Ovary (tissue), 7 donors: ENCODE measurements at regions not wholly inside any gene's neighbourhood (a gene's known extent, or its start where the extent isn't known, plus 50 kb on each side); places are given as distances from the start of the nearest gene placed in this dataset.
"Not testable (repeated sequence)": the region's sequence is repeated elsewhere in the genome, so short reads cannot be mapped to it uniquely, and the experiment has no call there.

Experiments
- DNase-seq, 5 donors: peaks; one replicate each; pipeline ENCODE4 v3.0.0-alpha.2; 2019 to 2020
- H3K27ac ChIP-seq, 2 donors: fragments of 200-600 bp; one replicate each; pipeline versions ENCODE4 v1.5.1 to v1.8.0; 2019 to 2022
- H3K27me3 ChIP-seq: fragments of 200-600 bp; one replicate; pipeline ENCODE4 v1.8.0; 2022
- H3K36me3 ChIP-seq: fragments of 200-600 bp; sonication (generic); one replicate; pipeline ENCODE4 v1.5.1; 2019
- H3K4me1 ChIP-seq: one replicate; pipeline ENCODE4 v1.8.1; 2013; ENCODE audit warnings: mild to moderate bottlenecking, moderate library complexity; ENCODE audit not compliant: insufficient read depth
- H3K4me3 ChIP-seq: fragments of 200-600 bp; sonication (generic); one replicate; pipeline ENCODE4 v1.5.1; 2017
- H3K9me3 ChIP-seq, 2 donors: fragments of 200-600 bp in 1 of 2; sonication (generic) in 1 of 2; one replicate each; pipeline versions ENCODE4 v1.5.1 to v1.8.1; 2013 to 2019; ENCODE audit warnings: mild to moderate bottlenecking in 1 of 2, moderate library complexity in 1 of 2
- EP300 ChIP-seq: sonication (generic); formaldehyde crosslinking; IDR thresholded peaks from one replicate; pipeline ENCODE4 v1.6.1; 2017; ENCODE audit warnings: antibody characterized with exemption
- POLR2A ChIP-seq: fragments of 450-650 bp; IDR thresholded peaks from one replicate; pipeline ENCODE4 v1.6.1; 2017; ENCODE audit warnings: antibody characterized with exemption, mild to moderate bottlenecking, moderate library complexity
- WGBS, 3 donors: extraction: QIAGEN DNeasy Blood & Tissue Kit in 1 of 3; methylation state at CpG; one replicate each; pipeline versions ENCODE4 v1.1.5 to v1.1.7; 2013 to 2017; 5-methylcytosine and 5-hydroxymethylcytosine counted together
- intact Hi-C, 4 donors: fragments of 100-400 bp; cut with DNase I; formaldehyde crosslinking; loops; one replicate each; pipeline versions ENCODE4 v1.11.0 to v1.15.1; 2022 to 2023
- TF ChIP-seq, protein P1 (sequence below), 3 donors: fragments of 450-650 bp in 2 of 3; fragments of 200-600 bp in 1 of 3; IDR thresholded peaks; one replicate each; pipeline versions ENCODE4 v1.5.1 to v1.8.0; 2016 to 2022; ENCODE audit warnings: antibody characterized with exemption in 3 of 3, mild to moderate bottlenecking in 1 of 3
- donor health status: DM: no; HTN: no; CAD: no; lungs with moderate emphysema.
- donor health status: DM: no; HTN: no; CAD: no.
- donor health status: Bipolar disorder and iron deficiency.
- donor health status: DM: no; HTN: no; CAD: no.
- donor health status: DM: yes; HTN: yes; CAD: no.

DNA sequence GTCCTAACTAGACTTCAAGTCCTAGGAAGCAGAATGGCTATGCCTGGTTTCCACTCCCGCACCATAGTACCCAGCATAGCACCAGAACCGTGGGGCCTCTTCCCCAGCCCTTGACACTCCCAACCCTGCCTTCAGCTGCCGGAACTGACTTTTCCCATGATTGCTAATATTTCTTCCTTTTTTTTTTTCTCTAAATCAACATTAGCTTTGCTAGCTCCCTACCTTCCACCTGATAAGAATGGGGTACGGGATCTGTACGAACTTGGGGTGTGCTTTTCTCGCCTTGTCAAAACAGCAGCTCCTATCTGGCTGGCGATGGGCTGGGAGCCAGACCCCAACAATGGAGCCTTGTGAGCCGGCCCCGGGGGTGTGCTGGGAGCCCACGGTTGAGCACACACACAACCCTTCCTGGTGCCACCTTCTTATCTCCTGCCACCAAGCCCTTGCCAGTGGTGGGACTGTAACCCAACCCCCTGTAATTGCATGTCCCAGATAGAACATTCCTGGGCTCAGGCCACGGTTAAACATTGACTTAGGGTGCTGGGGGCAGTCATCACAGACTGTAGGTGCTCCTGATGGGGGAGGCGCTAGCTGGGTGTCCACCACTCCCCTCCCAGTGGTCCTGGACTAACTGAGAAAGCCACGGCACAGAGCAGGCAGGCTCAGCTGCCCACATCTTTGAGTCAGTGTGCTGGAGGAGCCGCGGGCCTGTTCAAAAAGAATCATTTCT is 213.0 kb upstream of the HAAO start:
- peak in 1 of 5 donors; percentile 15 for DNase-seq
- H3K9me3 ChIP-seq, result no peaks in the 10 kb centered on the region
- TF ChIP-seq, protein P1, sequence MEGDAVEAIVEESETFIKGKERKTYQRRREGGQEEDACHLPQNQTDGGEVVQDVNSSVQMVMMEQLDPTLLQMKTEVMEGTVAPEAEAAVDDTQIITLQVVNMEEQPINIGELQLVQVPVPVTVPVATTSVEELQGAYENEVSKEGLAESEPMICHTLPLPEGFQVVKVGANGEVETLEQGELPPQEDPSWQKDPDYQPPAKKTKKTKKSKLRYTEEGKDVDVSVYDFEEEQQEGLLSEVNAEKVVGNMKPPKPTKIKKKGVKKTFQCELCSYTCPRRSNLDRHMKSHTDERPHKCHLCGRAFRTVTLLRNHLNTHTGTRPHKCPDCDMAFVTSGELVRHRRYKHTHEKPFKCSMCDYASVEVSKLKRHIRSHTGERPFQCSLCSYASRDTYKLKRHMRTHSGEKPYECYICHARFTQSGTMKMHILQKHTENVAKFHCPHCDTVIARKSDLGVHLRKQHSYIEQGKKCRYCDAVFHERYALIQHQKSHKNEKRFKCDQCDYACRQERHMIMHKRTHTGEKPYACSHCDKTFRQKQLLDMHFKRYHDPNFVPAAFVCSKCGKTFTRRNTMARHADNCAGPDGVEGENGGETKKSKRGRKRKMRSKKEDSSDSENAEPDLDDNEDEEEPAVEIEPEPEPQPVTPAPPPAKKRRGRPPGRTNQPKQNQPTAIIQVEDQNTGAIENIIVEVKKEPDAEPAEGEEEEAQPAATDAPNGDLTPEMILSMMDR (IDR thresholded peaks at IDR 0.05), result no peak
- TF ChIP-seq POLR2A, result no peak
- TF ChIP-seq EP300, result no peak
- H3K27ac ChIP-seq, result no peak overlapping the region
- H3K36me3 ChIP-seq, result no peaks in the 10 kb centered on the region
- H3K4me3 ChIP-seq, result no peak overlapping the region
- WGBS, 3 donors, result 83 to 85% (median 85%) methylated on average over 15 of the region's 15 CpGs
- no peaks in the 10 kb centered on the region for H3K27me3 ChIP-seq
- intact Hi-C loops, result no loop called here
- no peaks in the 10 kb centered on the region for H3K4me1 ChIP-seq

DNA sequence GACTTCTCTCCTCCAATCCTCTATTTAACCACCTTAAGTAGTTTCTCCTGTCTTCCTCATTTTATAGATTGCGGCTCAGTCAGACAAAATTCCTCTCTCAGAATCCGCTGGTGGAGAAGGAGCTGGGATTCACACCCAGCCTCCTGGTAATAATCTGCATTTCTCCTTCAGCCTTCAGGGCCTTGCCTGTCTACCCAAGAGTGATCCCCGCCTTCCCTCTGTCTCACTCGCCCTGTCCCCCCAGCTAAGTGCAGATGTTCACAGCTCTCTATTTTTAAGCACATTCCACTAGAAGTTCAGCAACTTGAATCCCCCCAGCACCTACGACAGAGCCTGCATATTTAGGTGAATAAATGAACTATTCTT is 212.5 kb upstream of the HAAO start:
- 94 to 96% (median 94%) methylated on average over 5 of the region's 5 CpGs for WGBS, 3 donors
- Histone ChIP-seq H3K4me1 (no peaks in the 10 kb centered on the region), H3K4me3 (no peak overlapping the region), H3K27me3 (no peaks in the 10 kb centered on the region), H3K27ac (no peak overlapping the region), H3K36me3 (no peaks in the 10 kb centered on the region), H3K9me3 (no peaks in the 10 kb centered on the region)
- TF ChIP-seq, protein P1 (IDR thresholded peaks at IDR 0.05), result no peak
- TF ChIP-seq POLR2A, result no peak
- TF ChIP-seq EP300, result no peak
- DNase-seq, result peak in 1 of 5 donors; percentile 1
- intact Hi-C loops, result no loop called here

DNA sequence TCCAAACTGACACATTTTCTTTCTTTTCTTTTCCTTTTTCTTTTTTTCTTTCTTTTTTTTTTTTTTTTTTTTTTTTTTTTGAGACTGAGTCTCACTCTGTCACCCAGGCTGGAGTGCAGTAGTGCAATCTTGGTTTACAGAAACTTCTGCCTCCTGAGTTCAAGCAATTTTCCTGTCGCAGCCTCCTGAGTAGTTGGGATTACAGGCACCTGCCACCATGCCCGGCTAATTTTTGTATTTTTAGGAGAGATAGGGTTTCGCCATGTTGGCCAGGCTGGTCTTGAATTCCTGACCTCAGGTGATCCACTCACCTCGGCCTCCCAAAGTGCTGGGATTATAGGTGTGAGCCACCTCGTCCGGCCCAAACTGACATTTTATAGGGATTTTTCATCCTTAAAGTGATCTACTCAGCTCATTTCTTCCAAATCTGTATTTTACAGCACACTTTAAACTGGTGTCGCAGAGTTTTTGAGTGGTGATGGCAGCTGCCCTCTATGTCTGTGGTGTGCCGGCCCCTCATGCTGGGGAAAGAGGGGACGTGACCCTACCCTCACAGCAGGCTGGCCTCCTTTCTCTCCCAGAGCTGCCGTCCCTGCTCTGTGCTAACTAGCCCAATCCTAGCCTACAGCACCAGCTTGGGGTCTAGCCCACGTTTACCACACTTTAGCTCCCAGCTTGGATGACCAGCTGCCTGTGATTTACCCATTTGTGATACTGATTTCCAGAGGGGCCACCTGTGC is 211.9 kb upstream of the HAAO start:
- intact Hi-C loops, H3K4me3 ChIP-seq, H3K36me3 ChIP-seq, H3K27ac ChIP-seq, H3K4me1 ChIP-seq, H3K27me3 ChIP-seq, H3K9me3 ChIP-seq: not testable (repeated sequence)
- DNase-seq, result peak in 2 of 5 donors; percentile 2 to 16
- 90 to 96% (median 95%) methylated on average over 11 of the region's 11 CpGs for WGBS, 3 donors

DNA sequence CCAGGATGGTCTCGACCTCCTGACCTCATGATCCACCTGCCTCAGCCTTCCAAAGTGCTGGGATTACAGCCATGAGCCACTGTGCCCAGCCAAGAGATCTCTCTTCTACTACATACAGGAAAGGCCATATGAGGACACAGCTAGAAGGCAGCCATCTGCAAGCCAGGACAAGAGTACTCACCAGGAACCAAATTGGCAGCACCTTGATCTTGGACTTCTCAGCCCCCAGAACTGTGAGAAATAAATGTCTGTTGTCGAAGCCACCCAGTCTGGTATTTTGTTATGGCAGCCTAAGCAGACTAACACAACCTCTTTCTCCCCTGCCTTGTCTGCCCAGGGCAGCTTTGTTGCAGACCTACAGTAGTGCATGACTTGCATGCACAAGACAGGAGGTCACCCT is 211.3 kb upstream of the HAAO start:
- peak in 2 of 5 donors; percentile 1 to 2 for DNase-seq

More for the DNA sequence above, 211.3 kb upstream of the HAAO start:
- Histone ChIP-seq H3K27me3 (no peaks in the 10 kb centered on the region), H3K27ac (no peak overlapping the region), H3K4me1 (no peaks in the 10 kb centered on the region), H3K36me3 (no peaks in the 10 kb centered on the region), H3K4me3 (no peak overlapping the region), H3K9me3 (no peaks in the 10 kb centered on the region)
- WGBS, 3 donors, result 94 to 100% (median 96%) methylated on average over 2 of the region's 2 CpGs
- intact Hi-C loops, result no loop called here
- TF ChIP-seq POLR2A, result no peak
- TF ChIP-seq, protein P1 (IDR thresholded peaks at IDR 0.05), result no peak
- TF ChIP-seq EP300, result no peak
